Activated CD4-positive, alpha-beta T cell treated with anti-CD3 and anti-CD28 coated beads, Interleukin-2, Interleukin-4, amounts not matched to agents 100 ng/mL and 50 ng/mL, durations not matched to agents 16 hours and 8 hours (primary cell): ENCODE measurements at regions not wholly inside any gene's neighbourhood (a gene's known extent, or its start where the extent isn't known, plus 50 kb on each side); places are given as distances from the start of the nearest gene placed in this dataset.
"Not testable (repeated sequence)": the region's sequence is repeated elsewhere in the genome, so short reads cannot be mapped to it uniquely, and the experiment has no call there.

Experiments used
- DNase-seq: peaks from one replicate; pipeline ENCODE4 v3.0.0-alpha.2; 2020; ENCODE audit warnings: low spot score

DNA sequence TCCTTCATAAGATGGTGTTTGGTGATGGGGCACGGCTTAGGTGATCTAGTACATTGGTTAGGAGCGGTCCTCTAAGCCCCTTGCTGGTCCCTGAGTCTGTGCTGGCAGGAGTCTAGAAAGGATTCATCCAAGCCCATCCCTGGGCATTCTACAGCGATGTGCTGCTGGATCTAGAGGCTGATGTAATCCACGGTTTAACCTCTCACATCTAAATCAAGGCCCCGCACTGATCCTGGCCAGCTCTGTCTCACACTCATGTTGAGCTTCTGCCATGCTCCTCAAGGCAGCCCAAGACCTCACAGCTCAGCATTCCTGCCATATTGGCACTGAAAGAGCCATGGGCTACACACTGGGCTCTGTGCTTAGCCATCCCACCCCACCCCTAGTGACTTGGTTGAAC lies 664.8 kb downstream of the STK39 start:
- DNase-seq: no peak

DNA sequence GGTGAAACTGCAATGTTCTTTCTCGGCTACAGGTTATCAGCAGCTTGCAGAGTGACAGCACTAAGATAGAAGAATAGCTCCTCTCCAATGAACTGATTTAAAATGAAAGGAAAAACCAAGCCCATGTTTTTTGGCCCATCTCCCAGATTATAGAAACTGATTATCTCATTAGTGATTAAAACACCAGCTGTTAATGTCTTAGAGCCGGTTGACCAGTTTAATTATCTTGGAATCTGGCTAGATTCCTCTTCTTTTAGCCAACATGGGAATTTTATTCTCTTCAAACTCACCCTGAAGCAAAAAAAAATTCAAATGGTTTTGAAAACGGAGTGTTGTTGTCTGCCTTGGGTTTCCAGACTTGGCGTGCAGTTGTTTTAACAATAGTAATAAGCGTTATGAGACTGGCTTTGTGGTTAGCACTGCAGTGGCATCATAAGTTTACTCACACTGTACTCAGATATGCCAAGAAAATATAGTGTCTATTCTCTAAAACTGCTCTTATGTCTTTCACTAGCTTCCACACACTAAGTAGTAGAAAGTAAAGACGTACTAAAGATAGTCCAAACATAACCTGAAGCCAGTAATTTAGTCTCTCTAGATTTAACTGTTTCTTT lies 665.3 kb downstream of the STK39 start:
- DNase-seq: no peak

DNA sequence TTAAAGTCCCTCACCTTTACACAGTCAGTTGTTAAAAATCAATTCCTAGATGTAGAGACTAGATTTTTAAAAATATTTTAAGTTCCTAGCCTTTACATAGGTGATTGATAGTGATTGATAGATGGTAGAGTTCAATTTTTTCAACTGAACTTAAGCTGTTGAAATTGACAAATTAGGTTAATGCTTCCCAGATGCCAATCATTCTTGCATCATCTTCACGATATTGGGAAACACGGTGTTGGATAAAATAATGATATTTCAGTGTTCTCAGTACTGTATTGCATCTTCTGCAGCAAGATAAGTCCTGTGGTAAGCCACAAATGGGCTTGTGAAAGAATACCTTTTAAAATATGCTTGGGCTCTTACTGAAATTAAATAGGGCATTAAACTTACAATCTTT lies 667.6 kb downstream of the STK39 start:
- DNase-seq: no peak

DNA sequence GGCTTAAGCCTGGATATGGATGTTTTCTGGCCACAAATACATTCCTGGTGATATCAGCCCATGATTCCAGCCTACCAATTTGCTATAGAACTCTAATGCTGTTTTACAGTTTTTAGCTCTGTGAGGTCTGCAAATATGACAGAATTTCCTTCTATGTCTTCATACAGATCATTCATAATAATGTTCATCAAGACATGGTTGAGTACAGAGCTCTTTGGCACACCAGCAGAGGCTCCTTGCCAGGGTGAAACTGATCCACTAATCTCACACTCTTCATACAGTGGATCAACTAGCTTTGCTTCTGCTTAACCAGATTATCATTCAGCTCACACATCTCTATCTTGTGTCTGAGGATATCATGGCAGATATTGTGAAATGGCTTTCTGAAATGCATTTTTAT lies 672.1 kb downstream of the STK39 start:
- no peak for DNase-seq

DNA sequence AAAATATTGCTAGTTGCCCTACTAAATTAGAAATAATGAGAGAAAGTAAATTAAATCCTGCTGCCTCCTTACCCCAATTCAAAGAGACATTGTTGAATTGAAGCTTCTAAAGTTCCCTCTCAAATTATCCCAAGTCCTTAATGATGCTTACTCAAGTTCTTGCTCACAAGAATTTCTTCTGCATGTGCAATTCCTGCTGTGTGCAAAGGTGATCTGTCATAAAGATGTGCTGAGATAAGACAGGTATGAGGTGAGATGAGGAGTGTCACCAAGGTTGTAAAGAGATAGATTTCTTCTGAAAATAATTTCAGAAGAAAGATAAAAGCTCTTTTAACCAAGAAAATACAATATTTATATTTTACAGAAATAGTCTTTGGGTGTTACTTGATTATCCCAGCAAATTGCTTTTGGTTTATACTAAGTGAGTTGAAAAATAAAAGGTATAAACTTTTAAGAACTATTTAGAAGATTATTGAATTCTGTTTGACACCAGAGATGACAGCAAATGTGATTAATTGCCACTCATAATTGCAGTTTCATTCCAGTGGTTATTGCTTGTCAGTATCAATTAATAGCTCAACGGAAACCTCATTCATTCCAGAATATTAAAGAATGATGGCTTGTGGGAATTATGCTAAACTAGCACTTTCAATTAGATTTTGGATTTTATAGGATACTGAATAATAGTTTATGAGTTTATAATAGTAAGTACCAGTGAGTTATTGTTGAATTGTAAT lies 674.3 kb downstream of the STK39 start:
- DNase-seq: no peak

DNA sequence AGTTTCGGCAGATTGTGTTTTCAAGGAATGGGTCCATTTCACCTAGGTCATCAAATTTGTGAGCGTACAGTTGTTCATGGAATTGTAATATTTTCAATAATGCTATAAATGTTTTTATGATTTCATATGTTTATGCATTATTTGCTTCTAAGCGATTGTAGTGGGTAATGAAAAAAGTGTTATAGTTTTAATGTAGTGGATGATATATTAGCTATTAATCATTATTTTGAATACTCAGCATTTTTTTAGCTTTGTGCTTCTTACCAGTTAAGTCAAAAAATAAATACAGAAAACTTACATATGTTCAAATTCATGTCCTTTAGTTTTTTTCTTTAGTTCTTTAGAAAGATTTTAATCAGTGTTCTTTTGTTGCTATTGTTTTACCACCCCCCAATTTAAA lies 677.0 kb downstream of the STK39 start:
- no peak for DNase-seq

DNA sequence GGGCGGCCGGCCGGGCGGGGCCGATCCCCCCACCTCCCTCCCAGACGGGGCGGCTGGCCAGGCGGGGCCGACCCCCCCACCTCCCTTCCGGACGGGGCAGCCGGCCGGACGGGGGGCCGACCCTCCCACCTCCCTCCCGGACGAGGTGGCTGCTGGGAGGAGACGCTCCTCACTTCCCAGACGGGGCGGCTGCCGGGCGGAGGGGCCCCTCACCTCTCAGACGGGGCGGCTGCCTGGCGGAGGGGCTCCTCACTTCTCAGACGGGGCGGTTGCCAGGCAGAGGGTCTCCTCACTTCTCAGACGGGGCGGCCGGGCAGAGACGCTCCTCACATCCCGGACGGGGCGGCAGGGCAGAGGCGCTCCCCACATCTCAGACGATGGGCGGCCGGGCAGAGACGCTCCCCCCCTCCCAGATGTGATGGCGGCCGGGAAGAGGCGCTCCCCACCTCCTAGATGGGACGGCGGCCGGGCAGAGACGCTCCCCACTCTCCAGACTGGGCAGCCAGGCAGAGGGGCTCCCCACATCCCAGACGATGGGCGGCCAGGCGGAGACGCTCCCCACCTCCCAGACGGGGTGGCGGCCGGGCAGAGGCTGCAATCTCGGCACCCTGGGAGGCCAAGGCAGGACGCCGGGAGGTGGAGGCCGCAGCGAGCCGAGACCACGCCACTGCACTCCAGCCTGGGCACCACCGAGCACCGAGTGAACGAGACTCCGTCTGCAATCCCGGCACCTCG lies 675.8 kb downstream of the XIRP2 start:
- DNase-seq: not testable (repeated sequence)

DNA sequence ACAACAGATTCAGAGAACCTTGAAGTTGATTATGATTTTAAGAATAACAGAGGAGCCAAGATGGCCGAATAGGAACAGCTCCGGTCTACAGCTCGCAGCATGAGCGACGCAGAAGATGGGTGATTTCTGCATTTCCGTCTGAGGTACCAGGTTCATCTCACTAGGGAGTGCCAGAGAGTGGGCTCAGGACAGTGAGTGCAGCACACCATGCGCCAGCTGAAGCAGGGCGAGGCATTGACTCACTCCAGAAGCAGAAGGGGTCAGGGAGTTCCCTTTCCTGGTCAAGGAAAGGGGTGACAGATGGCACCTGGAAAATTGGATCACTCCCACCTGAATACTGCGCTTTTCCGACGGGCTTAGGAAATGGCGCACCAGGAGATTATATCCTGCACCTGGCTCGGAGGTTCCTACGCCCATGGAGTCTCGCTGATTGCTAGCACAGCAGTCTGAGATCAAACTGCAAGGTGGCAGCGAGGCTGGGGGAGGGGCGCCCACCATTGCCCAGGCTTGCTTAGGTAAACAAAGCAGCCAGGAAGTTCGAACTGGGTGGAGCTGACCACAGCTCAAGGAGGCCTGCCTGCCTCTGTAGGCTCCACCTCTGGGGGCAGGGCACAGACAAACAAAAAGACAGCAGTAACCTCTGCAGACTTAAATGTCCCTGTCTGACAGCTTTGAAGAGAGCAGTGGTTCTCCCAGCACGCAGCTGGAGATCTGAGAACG lies 670.2 kb downstream of the XIRP2 start:
- DNase-seq: not testable (repeated sequence)

DNA sequence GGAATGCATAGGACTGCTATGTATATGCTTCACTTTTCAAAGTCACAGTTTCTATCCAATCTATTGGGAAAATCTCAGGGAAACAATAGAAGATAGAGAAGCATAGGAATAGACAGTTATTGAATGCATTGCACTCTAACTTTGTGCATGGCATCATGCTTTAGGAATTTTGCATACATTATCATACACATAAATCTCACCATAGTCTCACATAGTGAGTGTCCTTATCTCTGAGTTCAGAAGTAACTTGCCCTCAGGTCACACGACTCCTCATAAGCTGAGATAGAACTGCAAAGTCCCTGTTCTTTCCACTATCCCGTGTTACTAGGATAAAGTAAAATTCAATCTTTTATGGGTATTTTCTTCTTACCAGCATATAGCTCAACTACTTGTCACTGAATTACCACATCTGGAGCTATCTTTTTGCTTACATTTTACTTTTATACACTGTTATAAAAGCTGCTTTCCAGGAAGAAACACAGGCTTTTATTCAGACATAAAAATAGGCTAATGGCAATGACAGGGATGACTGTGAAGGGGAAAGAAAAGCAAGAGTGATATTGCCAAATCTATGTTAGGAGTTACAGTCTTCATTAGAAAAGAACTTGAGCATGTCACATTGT lies 666.9 kb downstream of the XIRP2 start:
- DNase-seq: no peak

DNA sequence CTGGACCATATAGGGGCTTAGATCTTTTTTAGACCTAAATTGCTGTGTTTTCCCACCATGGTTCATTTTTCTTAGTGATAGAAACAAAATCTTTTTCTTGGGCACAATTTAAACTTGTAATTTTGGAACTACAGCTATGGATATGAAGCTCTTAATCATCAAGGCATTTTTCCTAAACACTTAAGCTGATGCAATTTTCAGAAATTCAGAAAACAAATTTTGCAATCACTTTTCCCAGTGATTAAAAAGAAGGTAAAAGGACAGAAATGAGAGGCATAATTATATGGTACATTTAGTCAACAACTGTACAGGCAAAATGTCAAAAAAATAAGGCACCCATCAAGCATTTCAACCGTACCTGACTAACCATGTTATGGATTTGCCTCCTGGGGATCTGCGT lies 665.4 kb downstream of the XIRP2 start:
- DNase-seq: no peak

DNA sequence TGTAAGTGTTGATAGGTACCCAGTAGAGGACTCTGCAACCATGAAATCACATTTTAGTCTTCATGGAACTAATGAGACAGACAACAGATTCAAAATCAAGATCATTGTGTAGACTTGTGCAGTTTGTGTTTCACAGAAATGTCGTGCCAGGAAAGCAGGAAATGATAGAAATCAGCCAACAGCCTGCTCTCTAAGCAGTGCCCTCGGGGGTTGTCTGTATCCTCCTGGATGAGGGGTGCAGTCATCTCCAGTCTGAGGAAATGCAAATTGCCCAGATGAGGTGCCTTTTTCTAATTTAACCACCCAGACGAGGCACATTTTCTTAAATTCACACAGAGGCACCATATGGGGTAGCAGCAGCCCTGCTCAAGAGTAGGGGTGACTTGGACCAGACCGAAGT lies 663.1 kb downstream of the XIRP2 start:
- DNase-seq: no peak

DNA sequence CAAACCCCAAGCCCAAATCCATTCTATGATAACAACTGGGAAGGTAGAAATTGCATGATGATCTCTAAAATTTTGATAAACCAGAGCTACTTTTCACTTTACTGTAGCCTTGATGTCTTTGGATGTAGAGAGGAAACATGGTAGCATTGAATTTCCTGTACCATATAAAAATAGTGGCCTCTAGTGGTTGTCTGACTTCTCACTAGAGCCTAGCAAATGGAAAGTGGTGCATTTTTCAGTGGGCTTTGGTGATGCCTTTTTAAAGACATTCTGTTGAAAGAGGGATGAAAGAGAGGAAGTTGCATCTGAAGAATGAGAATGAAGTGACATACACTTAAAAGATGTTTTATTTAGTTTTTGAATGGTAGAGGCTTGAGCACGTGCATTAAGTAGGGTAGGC lies 662.2 kb downstream of the XIRP2 start:
- peak; percentile 7 for DNase-seq

DNA sequence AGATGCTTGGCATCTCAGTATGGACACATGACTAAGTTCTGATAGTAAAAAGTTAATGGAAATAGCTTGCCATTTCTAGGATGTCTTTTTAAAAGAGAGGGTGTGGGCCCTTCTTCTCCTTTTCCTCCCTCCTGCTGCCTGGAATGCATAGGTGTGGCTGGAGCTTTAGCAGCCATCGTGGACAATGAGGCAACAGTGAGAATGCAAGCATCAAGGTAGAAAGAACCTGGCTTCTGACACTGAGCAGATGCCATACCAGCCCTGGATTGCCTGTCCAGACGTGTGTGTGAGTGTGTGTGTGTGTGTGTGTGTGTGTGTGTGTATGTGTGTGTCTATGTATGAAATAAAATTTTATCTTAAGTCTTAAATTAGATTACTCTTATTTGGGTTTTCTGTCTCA lies 660.1 kb downstream of the XIRP2 start:
- no peak for DNase-seq

DNA sequence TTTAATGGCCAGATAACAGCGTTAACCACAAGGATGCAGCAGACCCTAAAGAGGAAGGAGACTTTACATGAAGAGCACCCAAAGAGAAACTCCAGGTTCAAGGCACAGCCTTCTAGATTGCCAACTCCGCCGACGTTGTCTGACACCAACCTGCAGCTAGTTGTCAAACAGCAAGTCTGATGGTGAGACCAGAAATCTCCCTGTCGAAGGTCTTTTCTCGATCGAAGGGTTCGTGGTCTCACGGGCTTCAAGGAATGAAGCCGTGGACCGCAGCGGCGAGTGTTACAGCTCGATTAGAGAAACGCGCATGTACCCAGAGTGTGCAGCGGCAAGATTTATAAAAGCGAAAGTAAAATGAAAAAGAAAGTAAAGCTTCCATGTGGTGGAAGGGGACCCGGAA lies 656.3 kb downstream of the XIRP2 start:
- no peak for DNase-seq

DNA sequence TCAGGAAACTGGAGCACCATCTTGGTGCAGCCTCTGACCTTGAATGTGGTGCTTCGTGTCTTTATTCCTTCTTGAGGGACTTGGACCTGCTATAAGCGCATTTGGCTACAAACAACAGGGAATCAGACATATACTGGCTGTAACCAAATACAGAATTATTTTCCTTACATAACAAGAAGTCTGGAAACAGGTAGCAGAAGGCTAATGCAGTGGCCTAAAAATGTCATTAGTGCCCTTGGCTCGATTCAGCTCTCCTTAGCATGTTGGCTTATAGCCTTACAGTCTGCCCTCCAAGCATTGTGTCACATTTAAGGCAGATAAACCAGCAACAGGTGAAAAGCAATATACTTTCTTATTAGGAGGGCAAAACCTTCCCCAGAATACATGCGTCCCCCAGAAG lies 655.4 kb downstream of the XIRP2 start:
- no peak for DNase-seq

DNA sequence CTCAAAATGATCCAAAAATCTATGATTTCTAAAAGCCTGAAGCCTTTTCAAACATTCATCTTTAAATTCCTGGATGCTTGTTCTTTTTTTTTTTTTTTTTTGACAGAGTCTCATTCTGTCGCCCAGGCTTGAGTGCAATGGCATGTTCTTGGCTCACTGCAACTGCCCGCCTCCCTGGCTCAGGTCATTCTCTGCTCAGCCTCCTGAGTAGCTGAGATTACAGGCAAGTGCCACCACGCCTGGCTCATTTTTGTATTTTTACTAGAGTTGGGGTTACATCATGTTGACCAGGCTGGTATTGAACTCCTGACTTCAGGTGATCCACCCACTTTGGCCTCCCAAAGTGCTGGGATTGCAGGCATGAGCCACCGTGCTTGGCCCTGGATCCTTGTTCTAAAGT lies 649.5 kb downstream of the XIRP2 start:
- DNase-seq: no peak

DNA sequence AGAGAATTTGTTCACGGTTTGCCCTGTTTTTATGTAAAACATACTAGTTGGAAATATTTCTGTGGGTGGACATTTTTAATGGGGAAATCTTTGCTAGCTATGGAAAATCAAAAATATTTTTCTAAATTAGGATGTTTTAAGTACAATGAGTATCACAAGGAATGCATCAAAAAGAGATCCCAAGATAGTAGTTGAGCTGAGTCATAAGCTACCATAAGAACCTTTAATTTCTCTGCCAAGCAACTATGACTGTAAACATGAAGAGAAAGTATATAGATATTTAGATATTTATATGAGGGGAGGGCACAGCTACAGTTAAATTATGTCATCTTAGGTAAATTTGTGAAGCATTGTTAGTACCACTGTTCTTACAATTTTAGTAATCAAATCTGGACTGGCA lies 646.2 kb downstream of the XIRP2 start:
- no peak for DNase-seq

DNA sequence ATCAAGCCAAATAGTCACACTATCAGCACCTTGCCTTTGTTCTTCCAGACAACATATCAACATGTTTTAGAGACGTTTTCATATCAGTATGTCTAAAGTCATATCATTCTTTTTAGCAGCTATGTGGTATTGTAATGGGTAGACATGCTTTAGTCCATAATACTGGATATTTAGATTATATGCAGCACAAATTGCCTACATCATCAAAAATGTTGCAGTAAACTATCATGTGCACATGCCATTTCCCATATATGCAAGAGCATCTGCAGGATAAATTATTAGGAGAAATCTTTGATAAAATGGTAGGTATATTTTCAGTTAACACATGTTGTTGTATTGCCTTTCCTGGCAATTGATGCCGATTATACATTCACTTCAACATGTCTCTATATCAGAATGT lies 636.5 kb downstream of the XIRP2 start:
- no peak for DNase-seq

DNA sequence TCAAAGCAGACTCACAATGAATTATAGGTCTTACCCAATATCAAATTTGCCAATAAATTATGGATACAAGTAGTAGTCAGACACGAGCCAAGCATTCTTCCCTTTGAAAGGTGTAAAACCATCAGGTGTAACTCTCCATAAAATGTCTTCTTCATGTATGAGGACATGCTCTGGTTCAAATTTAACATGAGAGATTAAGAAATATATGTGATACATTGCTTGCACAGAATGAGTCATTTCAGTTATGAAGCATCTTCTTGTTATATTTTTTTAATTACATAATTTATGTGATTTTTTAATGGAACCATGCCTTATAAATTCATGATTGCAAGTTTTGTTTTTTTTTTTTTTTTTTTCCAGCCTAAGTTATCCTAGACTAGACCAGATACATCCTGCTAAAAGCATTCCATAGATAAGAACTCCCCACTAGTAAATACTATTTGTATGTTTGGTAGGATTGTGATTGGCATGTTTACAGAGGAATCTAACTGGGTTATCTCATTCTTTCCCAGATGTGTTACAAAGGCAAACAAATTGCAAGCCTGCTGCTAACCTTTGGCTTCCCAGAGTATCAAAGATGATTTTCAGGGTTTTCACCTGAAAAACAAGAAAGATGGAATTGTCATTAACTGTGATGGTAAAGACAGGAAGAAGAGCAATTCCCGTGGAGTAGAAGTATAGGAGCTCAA lies 621.9 kb downstream of the XIRP2 start:
- DNase-seq: no peak

DNA sequence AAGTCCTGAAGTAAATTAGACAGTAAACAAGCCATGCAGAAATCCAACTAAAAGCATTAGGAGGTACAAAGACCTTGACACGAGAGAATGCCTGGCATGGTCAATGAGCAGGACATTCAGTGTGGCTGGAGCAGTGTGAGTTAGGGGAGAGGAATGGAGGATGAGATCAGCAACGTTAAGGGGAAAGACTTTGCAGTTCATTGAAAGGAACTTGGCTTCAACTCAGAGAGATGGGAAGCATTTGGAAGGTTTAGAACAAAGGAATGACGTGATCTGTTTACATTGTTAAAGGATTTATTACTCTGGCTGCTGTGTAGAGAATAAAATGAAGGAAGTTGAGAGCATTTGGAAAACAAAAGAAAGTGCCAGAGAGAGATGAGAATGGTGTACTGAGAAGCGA lies 621.3 kb downstream of the XIRP2 start:
- DNase-seq: no peak

DNA sequence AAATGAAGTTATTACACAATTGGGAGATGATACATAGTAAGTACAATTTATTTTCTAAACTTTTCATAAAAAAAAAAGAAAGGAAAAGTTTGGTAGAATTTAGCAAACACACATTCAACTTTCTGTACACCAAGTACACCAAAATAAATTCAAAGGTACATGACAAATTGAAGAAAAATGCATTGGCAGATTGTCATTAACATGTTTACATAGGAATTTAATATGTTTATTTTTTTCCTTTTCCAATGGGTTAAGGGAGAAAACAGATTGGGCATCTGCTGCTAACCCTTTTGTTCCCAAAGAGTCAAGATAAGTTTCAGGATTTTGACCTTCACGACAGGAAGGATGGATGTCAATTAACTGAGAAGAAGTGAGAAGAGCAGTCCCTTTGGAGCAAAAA lies 620.4 kb downstream of the XIRP2 start:
- no peak for DNase-seq

DNA sequence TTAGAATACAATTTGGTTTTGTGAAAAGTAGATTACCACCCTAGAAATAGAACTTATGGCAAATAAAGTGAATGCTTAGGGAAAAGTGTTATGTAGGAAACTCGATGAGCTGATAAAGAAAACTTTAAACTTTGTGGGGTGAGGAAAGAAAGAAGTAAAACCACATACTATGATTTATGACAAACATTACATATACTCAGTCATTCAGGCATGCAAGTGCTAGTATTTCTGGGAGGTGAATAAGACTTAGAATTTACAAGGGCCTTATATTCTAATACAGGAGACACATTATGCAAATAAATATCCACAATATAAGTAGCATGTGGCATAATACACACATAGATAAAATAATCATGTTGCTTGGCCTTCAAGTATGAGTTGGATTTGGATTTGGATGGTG lies 618.1 kb downstream of the XIRP2 start:
- DNase-seq: no peak
